ENCODE measurements at regions not wholly inside any gene's neighbourhood (a gene's known extent, or its start where the extent isn't known, plus 50 kb on each side); places are given as distances from the start of the nearest gene placed in this dataset.

DNA sequence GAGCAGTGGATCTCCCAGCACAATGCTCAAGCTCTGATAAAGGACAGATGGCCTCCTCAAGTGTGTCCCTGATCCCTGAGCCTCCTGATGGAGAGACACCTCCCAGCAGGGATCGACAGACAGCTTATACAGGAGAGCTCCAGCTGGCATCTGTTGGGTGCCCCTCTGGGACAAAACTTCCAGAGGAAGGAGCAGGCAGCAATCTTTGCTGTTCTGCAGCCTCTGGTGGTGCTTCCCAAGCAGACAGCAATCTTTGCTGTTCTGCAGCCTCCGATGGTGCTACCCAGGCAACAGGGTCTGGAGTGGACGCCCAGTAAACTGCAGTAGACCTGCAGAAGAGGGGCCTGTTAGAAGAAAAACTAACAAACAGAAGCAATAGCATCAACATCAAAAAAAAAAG, 349.3 kb upstream of the SPRY2 start:
- H3K4me3 ChIP-seq (ENCODE audit: low read depth, low read length), result no peak overlapping the region
- DNase-seq (ENCODE audit: low read depth), result no peak
- TF ChIP-seq POLR2A (IDR thresholded peaks at IDR 0.05; ENCODE audit: extremely low read depth, insufficient read length) (no peak), MYC (IDR thresholded peaks at IDR 0.05; ENCODE audit: low read depth, low read length) (no peak)
- TF ChIP-seq, protein P1, sequence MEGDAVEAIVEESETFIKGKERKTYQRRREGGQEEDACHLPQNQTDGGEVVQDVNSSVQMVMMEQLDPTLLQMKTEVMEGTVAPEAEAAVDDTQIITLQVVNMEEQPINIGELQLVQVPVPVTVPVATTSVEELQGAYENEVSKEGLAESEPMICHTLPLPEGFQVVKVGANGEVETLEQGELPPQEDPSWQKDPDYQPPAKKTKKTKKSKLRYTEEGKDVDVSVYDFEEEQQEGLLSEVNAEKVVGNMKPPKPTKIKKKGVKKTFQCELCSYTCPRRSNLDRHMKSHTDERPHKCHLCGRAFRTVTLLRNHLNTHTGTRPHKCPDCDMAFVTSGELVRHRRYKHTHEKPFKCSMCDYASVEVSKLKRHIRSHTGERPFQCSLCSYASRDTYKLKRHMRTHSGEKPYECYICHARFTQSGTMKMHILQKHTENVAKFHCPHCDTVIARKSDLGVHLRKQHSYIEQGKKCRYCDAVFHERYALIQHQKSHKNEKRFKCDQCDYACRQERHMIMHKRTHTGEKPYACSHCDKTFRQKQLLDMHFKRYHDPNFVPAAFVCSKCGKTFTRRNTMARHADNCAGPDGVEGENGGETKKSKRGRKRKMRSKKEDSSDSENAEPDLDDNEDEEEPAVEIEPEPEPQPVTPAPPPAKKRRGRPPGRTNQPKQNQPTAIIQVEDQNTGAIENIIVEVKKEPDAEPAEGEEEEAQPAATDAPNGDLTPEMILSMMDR (IDR thresholded peaks at IDR 0.05; ENCODE audit: low read depth, low read length), result no peak

DNA sequence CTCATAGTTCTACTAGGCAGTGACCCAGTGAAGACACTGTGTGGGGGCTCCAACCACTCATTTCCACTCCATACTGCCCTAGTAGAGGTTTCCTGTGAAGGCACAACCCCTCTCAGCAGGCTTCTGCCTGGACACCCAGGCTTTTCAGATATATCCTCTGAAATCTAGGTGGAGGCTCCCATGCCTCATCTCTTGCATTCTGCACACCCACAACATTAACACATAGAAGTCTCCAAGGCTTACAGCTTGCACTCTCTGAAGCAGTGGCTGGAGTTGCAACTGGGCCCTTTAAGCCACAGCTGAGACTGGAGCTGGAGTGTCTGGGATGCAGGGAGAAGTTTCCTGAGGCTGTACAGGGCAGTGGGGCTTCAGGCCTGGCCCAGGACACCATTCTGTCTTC, 347.7 kb upstream of the SPRY2 start:
- H3K4me3 ChIP-seq (ENCODE audit: low read depth, low read length), result no peak overlapping the region
- TF ChIP-seq, protein P2, sequence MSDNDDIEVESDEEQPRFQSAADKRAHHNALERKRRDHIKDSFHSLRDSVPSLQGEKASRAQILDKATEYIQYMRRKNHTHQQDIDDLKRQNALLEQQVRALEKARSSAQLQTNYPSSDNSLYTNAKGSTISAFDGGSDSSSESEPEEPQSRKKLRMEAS (IDR thresholded peaks at IDR 0.05; ENCODE audit: low read depth, low read length), result no peak
- no peak for TF ChIP-seq POLR2A (IDR thresholded peaks at IDR 0.05; ENCODE audit: extremely low read depth, insufficient read length)
- TF ChIP-seq, protein P1 (IDR thresholded peaks at IDR 0.05; ENCODE audit: low read depth, low read length), result no peak
- no peak for TF ChIP-seq MYC (IDR thresholded peaks at IDR 0.05; ENCODE audit: low read depth, low read length)

DNA sequence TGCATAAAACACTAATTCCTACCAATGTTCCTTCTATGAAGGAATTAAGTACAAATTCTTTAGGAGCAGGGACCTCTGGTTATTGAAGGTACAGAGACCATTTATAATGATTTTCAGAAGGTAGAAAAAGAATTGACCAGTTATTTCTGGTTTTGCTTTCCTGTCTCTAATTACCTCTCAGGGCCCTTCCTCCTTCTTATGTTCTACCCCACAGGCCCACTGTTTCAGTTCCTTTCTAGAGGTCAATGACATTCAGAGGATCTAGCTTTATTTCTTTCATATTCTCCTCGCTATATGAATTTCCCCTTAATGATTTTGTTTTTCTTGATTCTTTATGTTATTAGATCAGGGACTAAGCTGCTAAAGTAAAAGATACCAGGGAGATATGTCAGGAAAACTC, 345.0 kb upstream of the SPRY2 start:
- TF ChIP-seq, protein P1 (IDR thresholded peaks at IDR 0.05; ENCODE audit: low read depth, low read length), result no peak
- TF ChIP-seq, protein P2 (IDR thresholded peaks at IDR 0.05; ENCODE audit: low read depth, low read length), result no peak
- TF ChIP-seq POLR2A (IDR thresholded peaks at IDR 0.05; ENCODE audit: extremely low read depth, insufficient read length), result no peak
- H3K4me3 ChIP-seq (ENCODE audit: low read depth, low read length), result no peak overlapping the region
- no peak for DNase-seq (ENCODE audit: low read depth)

More for the DNA sequence above, 347.7 kb upstream of the SPRY2 start:
- DNase-seq (ENCODE audit: low read depth), result no peak

DNA sequence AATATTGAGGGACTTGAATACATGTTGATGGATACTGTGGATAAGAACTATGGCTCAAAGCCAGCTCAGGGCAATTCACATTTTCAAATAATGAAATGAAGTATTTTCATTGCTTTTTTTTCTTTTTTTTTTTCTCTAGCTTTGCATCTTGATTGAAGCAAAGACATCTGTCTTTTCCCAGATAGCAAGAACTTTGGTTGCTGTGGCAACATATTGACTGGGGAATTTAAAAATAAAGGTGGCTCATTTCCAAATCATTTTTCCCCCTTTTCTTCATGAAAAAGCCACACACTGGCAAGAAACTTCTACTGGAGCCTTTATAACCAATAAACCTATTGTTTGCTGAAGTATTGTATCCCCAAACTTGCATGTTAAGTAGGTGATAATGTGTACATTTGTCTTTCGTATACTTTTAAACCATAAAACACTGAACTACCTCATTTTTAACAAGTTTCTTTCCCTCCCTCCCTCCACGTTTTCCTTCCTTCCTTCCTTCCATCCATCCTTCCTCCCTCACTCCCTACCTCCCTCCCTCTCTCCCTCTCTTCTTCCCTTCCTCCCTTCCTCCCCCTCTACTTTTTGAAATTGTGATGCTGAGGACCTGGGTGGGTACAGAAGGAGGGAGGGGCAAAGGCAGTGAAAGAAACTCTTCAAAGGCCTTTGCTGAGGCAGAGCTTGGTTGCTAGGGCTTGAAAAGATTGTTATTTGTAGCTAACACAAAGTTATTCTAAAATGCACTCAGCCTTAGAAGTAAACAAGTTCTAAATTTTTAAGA, 343.5 kb upstream of the SPRY2 start:
- TF ChIP-seq, protein P1 (IDR thresholded peaks at IDR 0.05; ENCODE audit: low read depth, low read length), result no peak
- TF ChIP-seq, protein P2 (IDR thresholded peaks at IDR 0.05; ENCODE audit: low read depth, low read length), result no peak
- TF ChIP-seq MYC (IDR thresholded peaks at IDR 0.05; ENCODE audit: low read depth, low read length) (no peak), POLR2A (IDR thresholded peaks at IDR 0.05; ENCODE audit: extremely low read depth, insufficient read length) (no peak)
- H3K4me3 ChIP-seq (ENCODE audit: low read depth, low read length), result no peak overlapping the region
- no peak for DNase-seq (ENCODE audit: low read depth)

DNA sequence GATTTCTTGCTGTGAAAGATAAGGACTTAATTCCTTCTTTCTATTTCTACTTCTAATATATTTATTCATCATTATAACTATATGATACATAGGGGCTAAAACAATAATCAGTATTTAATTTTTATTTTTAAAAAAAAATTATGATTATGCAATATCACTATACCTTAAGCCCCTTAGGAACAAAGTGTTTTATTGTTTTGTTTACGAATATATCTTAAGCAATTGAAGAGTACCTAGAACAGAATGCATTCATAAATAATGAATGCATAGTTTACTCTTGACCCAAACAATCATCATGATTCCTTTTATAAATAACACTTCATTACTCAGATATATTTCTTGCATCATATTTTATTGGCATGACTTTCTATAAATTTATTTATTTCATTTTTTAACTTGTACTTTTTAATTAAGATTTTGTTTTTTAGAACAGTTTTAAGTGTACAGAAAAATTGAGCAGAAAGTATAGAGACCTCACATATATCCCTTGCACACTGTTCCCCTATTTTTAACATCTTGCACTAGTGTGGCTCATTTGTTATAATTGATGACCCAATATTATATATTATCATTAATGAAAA, 339.9 kb upstream of the SPRY2 start:
- TF ChIP-seq MYC (IDR thresholded peaks at IDR 0.05; ENCODE audit: low read depth, low read length) (no peak), POLR2A (IDR thresholded peaks at IDR 0.05; ENCODE audit: extremely low read depth, insufficient read length) (no peak)
- TF ChIP-seq, protein P1 (IDR thresholded peaks at IDR 0.05; ENCODE audit: low read depth, low read length), result no peak
- TF ChIP-seq, protein P2 (IDR thresholded peaks at IDR 0.05; ENCODE audit: low read depth, low read length), result no peak
- DNase-seq (ENCODE audit: low read depth), result no peak
- no peak overlapping the region for H3K4me3 ChIP-seq (ENCODE audit: low read depth, low read length)
